ENCODE measurements at regions not wholly inside any gene's neighbourhood (a gene's known extent, or its start where the extent isn't known, plus 50 kb on each side); places are given as distances from the start of the nearest gene placed in this dataset.

GRCh38 chr13:73833325-73834070, 300.7 kb downstream of the KLF12 start:
- H3K27me3 ChIP-seq: no peaks in the 10 kb centered on the region
- no peak overlapping the region for H3K4me2 ChIP-seq
- H3K27ac ChIP-seq: no peak overlapping the region
- no peak overlapping the region for H3K9ac ChIP-seq
- H3K4me1 ChIP-seq: peaks cover 0 to 9% (median 0%) of the 10 kb centered on the region in 10 experiments; a peak in 3 of 20 replicates
- no peaks in the 10 kb centered on the region for H3K36me3 ChIP-seq
- H3K4me3 ChIP-seq: no peak overlapping the region
- no peaks in the 10 kb centered on the region for H3K9me3 ChIP-seq (replicated peaks in 1 of 11)
- H4K20me1 ChIP-seq: peaks cover 0 to 4% (median 0%) of the 10 kb centered on the region in 11 experiments; a peak in 1 of 22 replicates
- TF ChIP-seq Cebpa-rat (IDR thresholded peaks at IDR 0.05): no peak

GRCh38 chr13:73832825-73833224, 301.4 kb downstream of the KLF12 start:
- Histone ChIP-seq H3K27ac (no peak overlapping the region), H3K4me2 (no peak overlapping the region), H3K9ac (no peak overlapping the region), H3K27me3 (no peaks in the 10 kb centered on the region), H3K36me3 (peaks cover 0 to 4% (median 0%) of the 10 kb centered on the region in 11 experiments; a peak in 1 of 22 replicates), H3K9me3 (replicated peaks in 1 of 11) (0 out of 22 replicates have a peak, but pooled peaks cover 0 to under 1% (median 0%) of the 10 kb centered on the region in 11 experiments), H3K4me1 (peaks cover 0 to 9% (median 0%) of the 10 kb centered on the region in 10 experiments; a peak in 3 of 20 replicates), H4K20me1 (peaks cover 0 to 4% (median 0%) of the 10 kb centered on the region in 11 experiments; a peak in 1 of 22 replicates), H3K4me3 (no peak overlapping the region)
- no peak for TF ChIP-seq Cebpa-rat (IDR thresholded peaks at IDR 0.05)

DNA sequence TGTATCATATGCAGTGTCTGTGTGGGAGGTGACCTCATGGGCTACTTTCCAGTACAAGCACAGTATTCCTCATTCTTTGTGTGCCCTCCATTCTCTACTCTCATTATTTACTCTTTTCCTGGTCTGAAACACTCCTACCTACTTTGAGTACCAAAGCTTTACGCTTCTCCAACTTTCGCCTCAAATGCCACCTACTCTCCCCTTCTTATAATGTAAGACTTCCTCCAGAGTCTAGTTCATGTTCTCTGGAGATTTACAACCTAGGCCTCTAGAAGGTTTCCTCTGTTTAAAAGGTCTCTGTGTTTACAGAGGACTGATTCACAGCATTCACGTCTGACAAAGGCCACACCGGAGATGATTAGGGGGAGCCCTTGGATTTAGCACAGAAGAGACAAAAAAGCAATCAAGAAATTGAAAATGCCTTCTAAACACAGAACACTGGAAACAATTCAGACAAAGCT, 302.0 kb downstream of the KLF12 start:
- Histone ChIP-seq H3K9me3 (replicated peaks in 1 of 11) (0 out of 22 replicates have a peak, but pooled peaks cover 0 to 5% (median 0%) of the 10 kb centered on the region in 11 experiments), H4K20me1 (peaks cover 0 to 4% (median 0%) of the 10 kb centered on the region in 11 experiments; a peak in 1 of 22 replicates), H3K4me3 (no peak overlapping the region), H3K27me3 (no peaks in the 10 kb centered on the region), H3K9ac (peak overlapping the region in 1 of 11 experiments; percentile 7; a peak in 1 of 22 replicates), H3K27ac (no peak overlapping the region), H3K36me3 (peaks cover 0 to 7% (median 0%) of the 10 kb centered on the region in 11 experiments; a peak in 2 of 22 replicates), H3K4me2 (no peak overlapping the region), H3K4me1 (peaks cover 0 to 9% (median 0%) of the 10 kb centered on the region in 10 experiments; a peak in 3 of 20 replicates)
- TF ChIP-seq Cebpa-rat (IDR thresholded peaks at IDR 0.05): no peak

- peaks cover 0 to 5% (median 0%) of the 10 kb centered on the region in 10 experiments; a peak in 1 of 20 replicates for H3K4me1 ChIP-seq
- H3K4me3 ChIP-seq: no peak overlapping the region
- H3K9me3 ChIP-seq (replicated peaks in 1 of 11): peaks cover 0 to 15% (median 0%) of the 10 kb centered on the region in 11 experiments; a peak in 2 of 22 replicates
- no peaks in the 10 kb centered on the region for H4K20me1 ChIP-seq
- no peak overlapping the region for H3K27ac ChIP-seq
- no peak overlapping the region for H3K4me2 ChIP-seq
- H3K36me3 ChIP-seq: peaks cover 0 to 26% (median 7%) of the 10 kb centered on the region in 11 experiments; a peak in 11 of 22 replicates
- H3K9ac ChIP-seq: no peak overlapping the region
- no peak for TF ChIP-seq Cebpa-rat (IDR thresholded peaks at IDR 0.05)
- no peaks in the 10 kb centered on the region for H3K27me3 ChIP-seq
Measured at GRCh38 chr13:73829416-73829815, 304.8 kb downstream of the KLF12 start.

- TF ChIP-seq Cebpa-rat (IDR thresholded peaks at IDR 0.05): no peak
- no peak overlapping the region for H3K27ac ChIP-seq
- no peaks in the 10 kb centered on the region for H4K20me1 ChIP-seq
- no peak overlapping the region for H3K4me2 ChIP-seq
- no peak overlapping the region for H3K9ac ChIP-seq
- no peak overlapping the region for H3K4me3 ChIP-seq
- peaks cover 0 to 27% (median 7%) of the 10 kb centered on the region in 11 experiments; a peak in 11 of 22 replicates for H3K36me3 ChIP-seq
- no peaks in the 10 kb centered on the region for H3K27me3 ChIP-seq
- H3K4me1 ChIP-seq: peaks cover 0 to 5% (median 0%) of the 10 kb centered on the region in 10 experiments; a peak in 1 of 20 replicates
- H3K9me3 ChIP-seq (replicated peaks in 1 of 11): peaks cover 0 to 15% (median 0%) of the 10 kb centered on the region in 11 experiments; a peak in 2 of 22 replicates
Measured at GRCh38 chr13:73828811-73829210, 305.4 kb downstream of the KLF12 start.

GRCh38 chr13:73827434-73827833, 306.8 kb downstream of the KLF12 start:
- Histone ChIP-seq H3K4me1 (peaks cover 0 to 3% (median 0%) of the 10 kb centered on the region in 10 experiments; a peak in 1 of 20 replicates), H3K9ac (no peak overlapping the region), H3K27ac (no peak overlapping the region), H3K4me3 (no peak overlapping the region), H3K36me3 (peaks cover 0 to 27% (median 7%) of the 10 kb centered on the region in 11 experiments; a peak in 11 of 22 replicates), H3K4me2 (no peak overlapping the region), H3K27me3 (no peaks in the 10 kb centered on the region), H4K20me1 (no peaks in the 10 kb centered on the region), H3K9me3 (replicated peaks in 1 of 11) (peaks cover 0 to 15% (median 0%) of the 10 kb centered on the region in 11 experiments; a peak in 2 of 22 replicates)
- no peak for TF ChIP-seq Cebpa-rat (IDR thresholded peaks at IDR 0.05)

DNA sequence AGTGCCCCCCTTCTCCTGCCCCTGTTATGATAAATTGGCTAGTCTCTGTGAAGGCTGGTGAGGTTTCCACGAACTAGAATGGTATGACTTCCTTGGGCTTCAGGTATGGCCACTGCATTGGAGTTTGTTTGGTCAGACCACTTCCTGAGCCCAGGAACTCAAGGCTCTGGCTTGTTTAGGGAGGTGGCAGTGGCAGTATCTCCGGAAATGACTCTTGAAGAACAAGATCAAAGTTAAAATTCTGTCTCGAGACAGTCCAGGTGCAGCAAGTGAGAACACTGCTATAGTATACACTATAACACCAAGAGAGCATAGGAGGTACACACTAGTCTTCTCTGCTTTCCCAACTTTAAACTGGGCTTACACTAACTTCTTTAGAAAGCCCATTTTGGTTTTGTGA, 309.1 kb downstream of the KLF12 start:
- Histone ChIP-seq H3K4me1 (no peaks in the 10 kb centered on the region), H3K27ac (no peak overlapping the region), H3K4me2 (no peak overlapping the region), H3K36me3 (peaks cover 0 to 27% (median 7%) of the 10 kb centered on the region in 11 experiments; a peak in 11 of 22 replicates), H3K9me3 (replicated peaks in 1 of 11) (peaks cover 0 to 15% (median 0%) of the 10 kb centered on the region in 11 experiments; a peak in 2 of 22 replicates), H4K20me1 (no peaks in the 10 kb centered on the region), H3K27me3 (no peaks in the 10 kb centered on the region), H3K4me3 (no peak overlapping the region), H3K9ac (no peak overlapping the region)
- TF ChIP-seq Cebpa-rat (IDR thresholded peaks at IDR 0.05): no peak

DNA sequence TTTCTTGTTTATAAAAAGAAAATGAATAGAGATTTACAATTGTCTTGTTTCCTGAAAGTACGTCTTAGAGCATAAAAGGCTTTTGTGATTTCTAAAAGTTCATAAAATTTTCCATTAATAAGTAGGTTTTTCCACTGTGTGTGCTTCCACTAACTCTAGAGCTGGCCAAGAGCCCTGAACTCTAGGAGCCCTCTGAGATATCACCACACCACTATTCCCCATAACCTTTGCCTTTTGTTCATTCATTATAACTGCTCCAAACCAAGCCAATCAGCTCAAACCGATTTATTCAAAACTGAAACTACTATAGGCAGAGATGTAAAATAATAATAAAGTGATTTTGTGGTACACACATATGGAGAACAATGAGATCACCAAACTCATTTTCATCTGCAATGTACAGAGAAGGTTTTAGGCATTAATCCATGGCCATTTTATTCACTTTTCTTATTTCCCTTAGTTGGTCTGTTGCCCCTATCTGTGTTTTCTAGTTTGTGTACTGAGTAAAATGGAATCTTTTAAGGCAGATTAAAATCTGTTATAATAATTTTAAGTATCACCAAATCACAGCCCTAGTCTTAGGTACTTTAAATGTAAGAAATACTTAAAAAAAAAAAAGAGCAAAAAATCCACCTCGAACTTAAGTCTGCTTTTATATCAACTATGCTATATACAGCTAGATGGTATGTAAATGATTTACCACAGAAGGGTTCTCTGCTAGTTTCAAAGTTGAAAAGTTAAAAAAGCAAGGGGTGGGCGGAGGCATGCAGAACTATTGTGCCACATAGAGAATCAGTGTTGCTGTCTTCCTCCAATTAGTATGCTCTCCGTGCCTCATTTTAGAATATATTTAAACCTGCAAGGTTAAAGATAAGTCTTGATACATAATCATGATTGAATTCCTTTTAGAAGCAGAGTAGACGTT, 311.3 kb downstream of the KLF12 start:
- H3K4me3 ChIP-seq: no peak overlapping the region
- no peak overlapping the region for H3K4me2 ChIP-seq
- no peak overlapping the region for H3K9ac ChIP-seq

More for the DNA sequence above, 311.3 kb downstream of the KLF12 start:
- no peaks in the 10 kb centered on the region; a peak in 1 of 22 replicates for H4K20me1 ChIP-seq
- no peak for TF ChIP-seq Cebpa-rat (IDR thresholded peaks at IDR 0.05)
- H3K4me1 ChIP-seq: no peaks in the 10 kb centered on the region
- H3K9me3 ChIP-seq (replicated peaks in 1 of 11): peaks cover 0 to 15% (median 0%) of the 10 kb centered on the region in 11 experiments; a peak in 2 of 22 replicates
- H3K27ac ChIP-seq: no peak overlapping the region
- peaks cover 0 to 33% (median 15%) of the 10 kb centered on the region in 11 experiments; a peak in 15 of 22 replicates for H3K36me3 ChIP-seq
- no peaks in the 10 kb centered on the region for H3K27me3 ChIP-seq

All from BLaER1 treated with 17β-estradiol and CSF1 and Interleukin-3, amounts not matched to agents 10 nM and 100 nM (cell line).